Fibroblast of the conjunctiva (primary cell): ENCODE measurements at regions not wholly inside any gene's neighbourhood (a gene's known extent, or its start where the extent isn't known, plus 50 kb on each side); places are given as distances from the start of the nearest gene placed in this dataset.
"Not testable (repeated sequence)": the region's sequence is repeated elsewhere in the genome, so short reads cannot be mapped to it uniquely, and the experiment has no call there.

Experiments
- DNase-seq: peaks from one replicate; pipeline ENCODE4 v3.0.0-alpha.2; 2010; ENCODE audit warnings: low read depth

DNA sequence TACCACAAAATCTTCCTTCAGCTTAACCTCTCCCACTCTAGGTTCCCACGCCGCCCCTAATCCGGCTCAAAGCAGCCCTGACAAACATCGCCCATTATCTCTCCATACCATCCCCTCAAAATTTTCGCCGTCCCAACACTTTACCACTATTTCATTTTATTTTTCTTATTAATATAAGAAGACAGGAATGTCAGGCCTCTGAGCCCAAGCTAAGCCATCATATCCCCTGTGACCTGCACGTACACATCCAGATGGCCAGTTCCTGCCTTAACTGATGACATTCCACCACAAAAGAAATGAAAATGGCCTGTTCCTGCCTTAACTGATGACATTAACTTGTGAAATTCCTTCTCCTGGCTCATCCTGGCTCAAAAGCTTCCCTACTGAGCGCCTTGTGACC, 243.4 kb upstream of the PROK2 start:
- not testable (repeated sequence) for DNase-seq

- DNase-seq: not testable (repeated sequence)
Measured at GRCh38 chr3:72027728-72028127, 242.8 kb upstream of the PROK2 start.

DNA sequence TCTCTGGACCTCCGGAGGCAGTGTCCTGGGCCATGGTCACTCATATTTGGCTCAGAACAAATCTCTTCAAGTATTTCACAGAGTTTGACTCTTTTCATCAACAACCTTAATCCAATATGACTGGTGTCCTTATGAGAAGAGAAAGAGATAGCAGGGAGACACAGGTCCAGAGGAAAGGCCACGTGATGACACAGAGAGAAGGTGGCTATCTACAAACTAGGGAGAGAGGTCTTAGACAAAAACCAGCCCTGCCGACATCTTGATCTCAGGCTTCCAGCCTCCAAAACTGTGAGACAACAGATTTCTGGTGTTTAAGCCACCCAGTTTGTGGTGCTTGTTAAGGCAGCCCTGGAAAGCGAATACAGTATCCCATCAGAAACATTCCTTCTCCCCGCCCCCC, 237.1 kb upstream of the PROK2 start:
- DNase-seq: no peak

- no peak for DNase-seq
Measured at GRCh38 chr3:72021531-72021930, 236.6 kb upstream of the PROK2 start.

DNA sequence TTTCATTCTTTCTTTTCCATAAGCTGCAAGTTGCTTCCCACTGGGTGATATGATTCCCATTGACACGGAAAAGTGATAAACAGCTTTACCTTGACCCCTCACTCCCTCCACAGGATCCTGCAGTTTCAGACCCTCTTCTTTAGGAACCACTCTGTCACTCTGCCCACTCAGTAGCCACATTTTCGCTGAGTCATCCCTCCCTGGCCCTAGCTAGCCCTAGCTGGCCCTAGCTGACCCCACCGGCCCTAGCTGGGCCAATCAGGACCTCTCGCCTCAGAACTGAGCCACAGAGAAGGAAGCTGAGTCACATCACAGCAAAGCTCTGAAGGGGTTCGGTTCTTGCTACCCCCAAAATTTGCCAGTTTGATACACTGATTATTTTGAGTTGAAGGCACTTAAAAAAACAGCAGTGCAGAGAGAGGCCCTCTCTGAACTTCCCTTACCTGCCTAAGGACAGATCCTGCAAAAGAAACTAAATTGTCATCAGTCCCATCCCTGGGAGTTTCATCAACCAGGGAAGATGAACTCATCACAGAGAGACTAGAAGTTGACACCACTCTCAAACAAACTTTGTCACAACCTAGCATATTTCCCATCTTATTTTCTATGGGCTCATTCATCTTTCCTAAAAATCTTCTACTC, 233.5 kb upstream of the PROK2 start:
- DNase-seq: no peak

GRCh38 chr3:72017935-72018334, 233.0 kb upstream of the PROK2 start:
- DNase-seq: no peak

DNA sequence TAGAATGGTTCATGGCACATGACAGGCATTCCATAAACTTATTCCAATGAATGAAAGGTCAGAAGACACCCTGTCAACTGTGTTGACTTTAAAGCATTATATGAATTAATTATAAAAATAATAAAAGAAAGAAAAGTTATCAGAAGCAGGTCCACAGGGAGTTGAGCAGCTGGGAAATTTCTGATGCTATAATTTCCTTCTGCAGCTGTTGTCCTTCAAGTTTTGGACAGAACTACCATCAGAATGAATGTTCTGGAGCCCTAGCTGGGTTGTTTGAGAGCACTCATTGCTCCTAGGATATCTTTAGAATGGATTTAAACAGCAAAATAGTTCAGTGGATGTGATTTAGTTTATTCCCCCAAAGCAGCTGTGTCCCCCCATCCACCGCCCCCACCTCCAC, 232.4 kb upstream of the PROK2 start:
- DNase-seq: no peak

DNA sequence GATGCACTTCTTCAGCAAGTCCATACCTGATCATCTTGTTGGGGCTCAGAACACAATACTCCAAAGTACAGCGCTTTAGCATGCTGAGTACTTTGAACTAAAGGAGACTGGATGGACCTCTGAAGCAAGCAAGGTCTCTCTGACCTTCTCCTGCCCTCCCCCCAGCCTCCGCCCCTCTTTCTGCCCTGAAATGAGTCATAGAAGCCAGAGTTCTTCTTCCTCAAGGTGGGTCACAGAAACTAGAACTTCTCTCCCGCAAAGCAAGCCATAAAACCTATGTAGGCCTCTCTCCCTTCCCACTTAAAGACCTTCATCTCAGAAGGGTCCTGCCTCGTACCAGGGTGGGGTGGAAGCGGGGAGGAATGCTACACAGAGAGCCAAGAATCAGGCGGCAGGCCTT, 230.5 kb upstream of the PROK2 start:
- DNase-seq: no peak

DNA sequence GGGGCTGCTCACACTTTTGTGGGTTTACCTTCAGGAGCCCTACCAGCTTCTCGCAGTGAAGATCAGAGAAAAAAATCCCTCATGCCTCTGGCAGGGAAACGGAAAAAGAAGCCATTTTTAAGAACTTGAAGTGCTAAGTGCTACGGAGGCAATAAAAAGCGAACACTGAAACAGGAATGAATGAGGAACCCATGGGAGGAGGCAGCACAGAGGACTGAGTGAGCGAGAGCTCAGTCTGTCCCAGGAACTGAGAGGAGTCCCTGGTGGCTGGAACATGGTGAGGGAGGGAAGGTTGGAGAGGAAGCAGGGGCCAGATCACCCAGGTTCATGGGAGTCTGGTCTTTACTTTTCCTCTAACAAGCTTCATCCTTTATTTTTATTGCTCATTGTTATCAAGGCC, 228.1 kb upstream of the PROK2 start:
- DNase-seq: no peak

- DNase-seq: no peak
Measured at GRCh38 chr3:72012363-72012762, 227.4 kb upstream of the PROK2 start.

DNA sequence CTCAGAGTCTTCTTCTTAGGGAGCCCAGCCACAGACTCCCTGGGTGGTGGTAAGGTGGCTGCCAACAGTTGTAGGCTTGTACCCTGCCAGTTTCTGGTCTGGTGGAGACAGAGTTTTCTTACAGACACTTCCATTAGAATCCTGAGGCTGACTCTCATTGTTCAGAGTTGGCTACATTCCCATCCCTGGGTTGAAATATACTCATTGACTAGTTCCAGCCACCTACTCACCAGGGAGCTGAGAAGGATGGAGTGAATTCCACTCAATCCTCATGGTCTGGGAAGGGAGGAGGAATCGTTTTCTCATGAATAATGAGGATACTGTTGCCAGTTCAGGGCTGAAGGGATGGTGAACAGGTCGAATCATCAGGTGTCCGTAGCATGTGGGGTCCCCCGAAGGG, 226.5 kb upstream of the PROK2 start:
- no peak for DNase-seq

GRCh38 chr3:72009851-72010443, 225.0 kb upstream of the PROK2 start:
- DNase-seq: no peak

GRCh38 chr3:72008226-72008996, 223.5 kb upstream of the PROK2 start:
- no peak for DNase-seq

DNA sequence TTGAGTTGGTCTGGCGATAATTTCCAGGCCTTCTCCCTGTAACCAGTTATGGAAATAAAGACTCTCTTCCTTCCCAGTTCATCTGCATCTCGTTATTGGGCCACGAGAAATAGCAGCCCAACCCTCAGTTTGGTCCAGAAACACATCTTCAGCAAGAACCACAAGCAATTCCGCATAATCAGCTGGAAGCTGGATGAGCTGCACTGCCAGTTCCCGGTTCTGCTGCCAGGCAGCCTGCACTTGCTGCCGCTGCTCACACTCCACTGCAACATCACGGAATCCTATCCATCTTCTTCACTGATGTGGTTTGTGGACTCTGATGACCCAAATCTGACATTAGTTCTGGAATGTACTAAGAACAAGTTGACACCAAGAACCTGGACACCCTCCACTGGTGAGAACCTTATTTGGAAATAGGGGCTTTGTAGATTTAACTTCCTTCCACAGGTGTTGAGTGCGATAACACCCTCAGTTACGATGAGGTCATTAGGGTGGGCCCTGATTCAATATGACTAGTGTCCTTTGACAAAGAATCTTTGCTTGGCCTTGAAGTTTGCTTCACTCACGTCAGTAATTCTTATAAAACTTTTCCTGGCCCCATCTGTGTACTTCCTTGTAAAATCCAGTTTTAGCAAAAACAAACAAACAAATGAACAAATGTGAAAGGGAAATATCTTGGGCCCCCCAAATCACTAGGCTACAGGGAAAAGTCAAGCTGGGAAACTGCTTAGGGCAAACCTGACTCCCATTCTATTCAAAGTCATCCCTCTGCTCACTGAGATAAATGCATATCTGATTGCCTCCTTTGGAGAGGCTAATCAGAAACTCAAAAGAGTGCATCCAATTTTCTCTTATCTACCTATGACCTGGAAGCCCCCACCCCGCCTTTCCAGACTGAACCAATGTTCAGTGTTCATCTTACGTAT, 221.9 kb upstream of the PROK2 start:
- no peak for DNase-seq

DNA sequence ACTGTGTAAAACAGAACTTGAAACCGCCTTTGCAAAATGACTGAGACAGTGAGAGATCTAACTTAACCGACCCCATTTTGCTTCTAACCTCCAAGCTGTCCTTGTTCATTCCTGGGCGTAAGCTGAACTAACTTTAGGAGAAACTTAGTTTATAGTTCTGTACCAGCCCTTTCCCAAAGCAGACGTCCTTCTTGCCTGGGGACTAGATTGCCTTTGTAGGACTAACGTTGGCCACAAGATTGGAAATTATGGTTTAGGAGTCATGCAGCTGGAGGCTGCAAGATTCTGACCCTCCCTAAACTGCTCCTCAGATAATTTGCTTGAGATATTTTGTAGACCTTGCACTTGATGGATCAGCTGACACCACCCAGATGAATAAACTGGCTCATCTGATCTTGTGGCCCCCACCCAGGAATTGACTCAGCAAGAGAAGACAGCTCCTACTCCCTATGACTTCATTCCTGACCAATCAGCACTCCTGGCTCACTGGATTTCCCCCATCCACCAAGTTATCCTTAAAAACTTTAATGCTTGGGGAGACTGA, 219.9 kb upstream of the PROK2 start:
- DNase-seq: no peak

DNA sequence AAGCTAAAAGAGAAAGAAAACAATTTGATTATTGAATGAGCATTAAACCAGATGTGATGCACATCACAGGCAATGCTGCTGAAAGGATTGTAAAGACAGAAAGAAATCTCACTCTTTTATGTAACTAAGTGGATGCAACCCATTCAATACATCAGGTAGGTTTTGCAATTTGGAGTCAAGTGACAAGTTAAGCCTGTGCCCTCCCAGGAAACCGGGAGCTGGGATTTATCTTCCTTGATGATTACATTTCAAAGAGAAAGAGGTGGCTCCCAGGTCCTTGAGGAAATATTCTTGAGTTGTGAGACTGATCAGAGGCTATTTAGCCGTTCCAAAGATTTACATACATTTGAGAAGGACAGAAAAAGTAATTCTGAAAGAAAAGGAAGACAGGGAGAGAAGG, 219.0 kb upstream of the PROK2 start:
- no peak for DNase-seq

- DNase-seq: no peak
Measured at GRCh38 chr3:72001758-72002157, 216.8 kb upstream of the PROK2 start.

GRCh38 chr3:71998995-71999673, 214.2 kb upstream of the PROK2 start:
- peak; percentile 44 for DNase-seq

GRCh38 chr3:71997066-71997653, 212.2 kb upstream of the PROK2 start:
- DNase-seq: no peak

- no peak for DNase-seq
Measured at GRCh38 chr3:71994906-71995305, 210.0 kb upstream of the PROK2 start.

GRCh38 chr3:71994203-71994602, 209.3 kb upstream of the PROK2 start:
- no peak for DNase-seq
